ENCODE measurements at regions not wholly inside any gene's neighbourhood (a gene's known extent, or its start where the extent isn't known, plus 50 kb on each side); places are given as distances from the start of the nearest gene placed in this dataset.

DNA sequence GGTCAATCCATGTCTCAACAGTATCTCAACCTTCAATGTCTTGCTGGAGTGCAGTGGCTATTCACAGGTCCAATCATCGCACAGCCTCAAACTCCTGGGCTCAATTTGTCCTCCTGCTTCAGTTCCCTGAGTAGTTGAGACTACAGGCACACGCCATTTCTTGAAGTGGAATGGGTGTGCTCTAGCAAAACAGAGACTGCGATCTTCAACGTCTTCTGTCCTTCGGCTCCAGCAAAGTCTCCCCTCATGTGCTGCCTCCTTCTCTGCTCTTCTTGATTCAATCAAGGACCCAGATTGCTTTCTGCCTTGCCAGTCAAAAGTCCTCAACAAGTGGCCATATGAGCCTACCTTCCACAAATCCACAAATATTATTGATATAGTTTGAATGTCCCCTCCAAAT is 466.7 kb upstream of the MIR17HG start:
- no peak for TF ChIP-seq CTCF (conservative IDR thresholded peaks at IDR 0.05)
- TF ChIP-seq EZH2 (IDR thresholded peaks at IDR 0.05; ENCODE audit: low read depth) = no peak
